GM19324 (cell line): ENCODE measurements at regions not wholly inside any gene's neighbourhood (a gene's known extent, or its start where the extent isn't known, plus 50 kb on each side); places are given as distances from the start of the nearest gene placed in this dataset.
A peak's percentile ranks its signal among the peaks of the same experiment; 100 is the strongest.
"Not testable (repeated sequence)": the region's sequence is repeated elsewhere in the genome, so short reads cannot be mapped to it uniquely, and the experiment has no call there.

Source experiments
- ATAC-seq: cut with Tn5 transposase; IDR thresholded peaks from one replicate; pipeline ENCODE4 v1.9.1; 2021; ENCODE audit warnings: mild to moderate bottlenecking, moderate library complexity; ENCODE audit not compliant: unreplicated experiment, low FRiP score

GRCh38 chr5:18745042-18745987, 1111.1 kb downstream of the TAF11L14 start:
- peak; percentile 57 for ATAC-seq

GRCh38 chr5:18745988-18746615, 1111.8 kb downstream of the TAF11L14 start:
- ATAC-seq, result peak; percentile 79

- ATAC-seq, result no peak
Observed at GRCh38 chr5:18749763-18750162, 1115.5 kb downstream of the TAF11L14 start.

- ATAC-seq, result no peak
Observed at GRCh38 chr5:18752317-18752716, 1118.1 kb downstream of the TAF11L14 start.

GRCh38 chr5:18754201-18754600, 1119.9 kb downstream of the TAF11L14 start:
- no peak for ATAC-seq

GRCh38 chr5:18761801-18762200, 1127.5 kb downstream of the TAF11L14 start:
- no peak for ATAC-seq

GRCh38 chr5:18764161-18764560, 1129.9 kb downstream of the TAF11L14 start:
- ATAC-seq, result no peak

GRCh38 chr5:18765304-18765703, 1131.0 kb downstream of the TAF11L14 start:
- ATAC-seq, result no peak

- no peak for ATAC-seq
Observed at GRCh38 chr5:18771097-18771610, 1136.9 kb downstream of the TAF11L14 start.

GRCh38 chr5:18772475-18772874, 1138.2 kb downstream of the TAF11L14 start:
- no peak for ATAC-seq

- no peak for ATAC-seq
Observed at GRCh38 chr5:18778225-18778624, 1144.0 kb downstream of the TAF11L14 start.

- ATAC-seq, result no peak
Observed at GRCh38 chr5:18789218-18789998, 1155.1 kb downstream of the TAF11L14 start.

- ATAC-seq, result no peak
Observed at GRCh38 chr5:18792145-18792544, 1157.9 kb downstream of the TAF11L14 start.

GRCh38 chr5:18797222-18797621, 1163.0 kb downstream of the TAF11L14 start:
- ATAC-seq, result no peak

GRCh38 chr5:18798058-18798457, 1163.8 kb downstream of the TAF11L14 start:
- no peak for ATAC-seq

- ATAC-seq, result no peak
Observed at GRCh38 chr5:18799482-18800128, 1165.3 kb downstream of the TAF11L14 start.

GRCh38 chr5:18800293-18801025, 1166.2 kb downstream of the TAF11L14 start:
- ATAC-seq, result no peak

- ATAC-seq, result not testable (repeated sequence)
Observed at GRCh38 chr5:18801413-18801812, 1167.2 kb downstream of the TAF11L14 start.

GRCh38 chr5:18802336-18802735, 1168.1 kb downstream of the TAF11L14 start:
- ATAC-seq, result no peak

- no peak for ATAC-seq
Observed at GRCh38 chr5:18805376-18805775, 1171.1 kb downstream of the TAF11L14 start.
